ENCODE measurements at regions not wholly inside any gene's neighbourhood (a gene's known extent, or its start where the extent isn't known, plus 50 kb on each side); places are given as distances from the start of the nearest gene placed in this dataset.

GRCh38 chr21:27040738-27041469 lies 74.0 kb upstream of the ADAMTS5 start:
- Histone ChIP-seq H3K4me1 (ENCODE audit: insufficient read depth) (no peaks in the 10 kb centered on the region), H3K9me2 (ENCODE audit: insufficient read depth) (no peaks in the 10 kb centered on the region), H3K4me3 (no peak overlapping the region), H3F3A (replicated peaks; ENCODE audit: low read depth) (no peaks in the 10 kb centered on the region), H4K20me1 (replicated peaks; ENCODE audit: insufficient read depth) (no peaks in the 10 kb centered on the region), H3K27ac (ENCODE audit: low read depth) (no peak overlapping the region), H3K27me3 (ENCODE audit: insufficient read depth) (no peaks in the 10 kb centered on the region), H2AFZ (no peak overlapping the region), H3K4me2 (no peak overlapping the region), H3K36me3 (ENCODE audit: insufficient read depth) (no peaks in the 10 kb centered on the region), H3K79me2 (replicated peaks; ENCODE audit: insufficient read depth) (no peaks in the 10 kb centered on the region)
- Mint-ChIP-seq H3K27me3 (ENCODE audit: insufficient read depth, low read depth, poor library complexity) (peaks cover 2% of the 10 kb centered on the region), H3K4me3 (no peak overlapping the region), H3K9me3 (no peaks in the 10 kb centered on the region), H3K27ac (peak overlapping the region; percentile 12; the same call in 1 of the 2 replicates), H3K4me1 (peaks cover 7% of the 10 kb centered on the region; the same call in 2 of the 3 replicates), H3K36me3 (ENCODE audit: low read depth) (no peaks in the 10 kb centered on the region)
- DNase-seq (ENCODE audit: low spot score) (no peak), ATAC-seq (no peak)
- TF ChIP-seq EZH2phosphoT487 (IDR thresholded peaks at IDR 0.05; ENCODE audit: unreplicated experiment) (no peak), STAT1 (IDR thresholded peaks at IDR 0.05; ENCODE audit: unreplicated experiment) (no peak), NANOG (IDR thresholded peaks at IDR 0.05; ENCODE audit: borderline replicate concordance) (no peak), POLR2AphosphoS5 (IDR thresholded peaks at IDR 0.05; ENCODE audit: low read depth) (no peak), ZNF331 (CRISPR knock-in tag; IDR thresholded peaks at IDR 0.05; ENCODE audit: low read depth) (no peak), ZNF114 (CRISPR knock-in tag; IDR thresholded peaks at IDR 0.05) (no peak), CREB1 (CRISPR knock-in tag; IDR thresholded peaks at IDR 0.05; ENCODE audit: low read depth) (no peak), EZH2 (IDR thresholded peaks at IDR 0.05; ENCODE audit: low read depth, unreplicated experiment) (no peak), REST (IDR thresholded peaks at IDR 0.05; ENCODE audit: unreplicated experiment) (no peak), ETS1 (IDR thresholded peaks at IDR 0.05) (no peak), JUNB (IDR thresholded peaks at IDR 0.05; ENCODE audit: unreplicated experiment) (no peak)
- TF ChIP-seq, protein P1, sequence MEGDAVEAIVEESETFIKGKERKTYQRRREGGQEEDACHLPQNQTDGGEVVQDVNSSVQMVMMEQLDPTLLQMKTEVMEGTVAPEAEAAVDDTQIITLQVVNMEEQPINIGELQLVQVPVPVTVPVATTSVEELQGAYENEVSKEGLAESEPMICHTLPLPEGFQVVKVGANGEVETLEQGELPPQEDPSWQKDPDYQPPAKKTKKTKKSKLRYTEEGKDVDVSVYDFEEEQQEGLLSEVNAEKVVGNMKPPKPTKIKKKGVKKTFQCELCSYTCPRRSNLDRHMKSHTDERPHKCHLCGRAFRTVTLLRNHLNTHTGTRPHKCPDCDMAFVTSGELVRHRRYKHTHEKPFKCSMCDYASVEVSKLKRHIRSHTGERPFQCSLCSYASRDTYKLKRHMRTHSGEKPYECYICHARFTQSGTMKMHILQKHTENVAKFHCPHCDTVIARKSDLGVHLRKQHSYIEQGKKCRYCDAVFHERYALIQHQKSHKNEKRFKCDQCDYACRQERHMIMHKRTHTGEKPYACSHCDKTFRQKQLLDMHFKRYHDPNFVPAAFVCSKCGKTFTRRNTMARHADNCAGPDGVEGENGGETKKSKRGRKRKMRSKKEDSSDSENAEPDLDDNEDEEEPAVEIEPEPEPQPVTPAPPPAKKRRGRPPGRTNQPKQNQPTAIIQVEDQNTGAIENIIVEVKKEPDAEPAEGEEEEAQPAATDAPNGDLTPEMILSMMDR (conservative IDR thresholded peaks at IDR 0.05; ENCODE audit: low read depth in 2 of 2): no peak
- TF ChIP-seq, protein P2, sequence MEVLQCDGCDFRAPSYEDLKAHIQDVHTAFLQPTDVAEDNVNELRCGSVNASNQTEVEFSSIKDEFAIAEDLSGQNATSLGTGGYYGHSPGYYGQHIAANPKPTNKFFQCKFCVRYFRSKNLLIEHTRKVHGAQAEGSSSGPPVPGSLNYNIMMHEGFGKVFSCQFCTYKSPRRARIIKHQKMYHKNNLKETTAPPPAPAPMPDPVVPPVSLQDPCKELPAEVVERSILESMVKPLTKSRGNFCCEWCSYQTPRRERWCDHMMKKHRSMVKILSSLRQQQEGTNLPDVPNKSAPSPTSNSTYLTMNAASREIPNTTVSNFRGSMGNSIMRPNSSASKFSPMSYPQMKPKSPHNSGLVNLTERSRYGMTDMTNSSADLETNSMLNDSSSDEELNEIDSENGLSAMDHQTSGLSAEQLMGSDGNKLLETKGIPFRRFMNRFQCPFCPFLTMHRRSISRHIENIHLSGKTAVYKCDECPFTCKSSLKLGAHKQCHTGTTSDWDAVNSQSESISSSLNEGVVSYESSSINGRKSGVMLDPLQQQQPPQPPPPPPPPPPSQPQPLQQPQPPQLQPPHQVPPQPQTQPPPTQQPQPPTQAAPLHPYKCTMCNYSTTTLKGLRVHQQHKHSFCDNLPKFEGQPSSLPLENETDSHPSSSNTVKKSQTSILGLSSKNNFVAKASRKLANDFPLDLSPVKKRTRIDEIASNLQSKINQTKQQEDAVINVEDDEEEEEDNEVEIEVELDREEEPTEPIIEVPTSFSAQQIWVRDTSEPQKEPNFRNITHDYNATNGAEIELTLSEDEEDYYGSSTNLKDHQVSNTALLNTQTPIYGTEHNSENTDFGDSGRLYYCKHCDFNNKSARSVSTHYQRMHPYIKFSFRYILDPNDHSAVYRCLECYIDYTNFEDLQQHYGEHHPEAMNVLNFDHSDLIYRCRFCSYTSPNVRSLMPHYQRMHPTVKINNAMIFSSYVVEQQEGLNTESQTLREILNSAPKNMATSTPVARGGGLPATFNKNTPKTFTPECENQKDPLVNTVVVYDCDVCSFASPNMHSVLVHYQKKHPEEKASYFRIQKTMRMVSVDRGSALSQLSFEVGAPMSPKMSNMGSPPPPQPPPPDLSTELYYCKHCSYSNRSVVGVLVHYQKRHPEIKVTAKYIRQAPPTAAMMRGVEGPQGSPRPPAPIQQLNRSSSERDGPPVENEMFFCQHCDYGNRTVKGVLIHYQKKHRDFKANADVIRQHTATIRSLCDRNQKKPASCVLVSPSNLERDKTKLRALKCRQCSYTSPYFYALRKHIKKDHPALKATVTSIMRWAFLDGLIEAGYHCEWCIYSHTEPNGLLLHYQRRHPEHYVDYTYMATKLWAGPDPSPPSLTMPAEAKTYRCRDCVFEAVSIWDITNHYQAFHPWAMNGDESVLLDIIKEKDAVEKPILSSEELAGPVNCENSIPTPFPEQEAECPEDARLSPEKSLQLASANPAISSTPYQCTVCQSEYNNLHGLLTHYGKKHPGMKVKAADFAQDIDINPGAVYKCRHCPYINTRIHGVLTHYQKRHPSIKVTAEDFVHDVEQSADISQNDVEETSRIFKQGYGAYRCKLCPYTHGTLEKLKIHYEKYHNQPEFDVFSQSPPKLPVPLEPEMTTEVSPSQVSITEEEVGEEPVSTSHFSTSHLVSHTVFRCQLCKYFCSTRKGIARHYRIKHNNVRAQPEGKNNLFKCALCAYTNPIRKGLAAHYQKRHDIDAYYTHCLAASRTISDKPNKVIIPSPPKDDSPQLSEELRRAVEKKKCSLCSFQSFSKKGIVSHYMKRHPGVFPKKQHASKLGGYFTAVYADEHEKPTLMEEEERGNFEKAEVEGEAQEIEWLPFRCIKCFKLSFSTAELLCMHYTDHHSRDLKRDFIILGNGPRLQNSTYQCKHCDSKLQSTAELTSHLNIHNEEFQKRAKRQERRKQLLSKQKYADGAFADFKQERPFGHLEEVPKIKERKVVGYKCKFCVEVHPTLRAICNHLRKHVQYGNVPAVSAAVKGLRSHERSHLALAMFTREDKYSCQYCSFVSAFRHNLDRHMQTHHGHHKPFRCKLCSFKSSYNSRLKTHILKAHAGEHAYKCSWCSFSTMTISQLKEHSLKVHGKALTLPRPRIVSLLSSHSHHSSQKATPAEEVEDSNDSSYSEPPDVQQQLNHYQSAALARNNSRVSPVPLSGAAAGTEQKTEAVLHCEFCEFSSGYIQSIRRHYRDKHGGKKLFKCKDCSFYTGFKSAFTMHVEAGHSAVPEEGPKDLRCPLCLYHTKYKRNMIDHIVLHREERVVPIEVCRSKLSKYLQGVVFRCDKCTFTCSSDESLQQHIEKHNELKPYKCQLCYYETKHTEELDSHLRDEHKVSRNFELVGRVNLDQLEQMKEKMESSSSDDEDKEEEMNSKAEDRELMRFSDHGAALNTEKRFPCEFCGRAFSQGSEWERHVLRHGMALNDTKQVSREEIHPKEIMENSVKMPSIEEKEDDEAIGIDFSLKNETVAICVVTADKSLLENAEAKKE (CRISPR knock-in tag; IDR thresholded peaks at IDR 0.05): no peak

Measured in GM23338 (cell line).